HG03108 (cell line): ENCODE measurements at regions not wholly inside any gene's neighbourhood (a gene's known extent, or its start where the extent isn't known, plus 50 kb on each side); places are given as distances from the start of the nearest gene placed in this dataset.

ENCODE experiments used
- ATAC-seq: cut with Tn5 transposase; IDR thresholded peaks from one replicate; pipeline ENCODE4 v1.9.1; 2021; ENCODE audit warnings: moderate library complexity; ENCODE audit not compliant: unreplicated experiment

DNA sequence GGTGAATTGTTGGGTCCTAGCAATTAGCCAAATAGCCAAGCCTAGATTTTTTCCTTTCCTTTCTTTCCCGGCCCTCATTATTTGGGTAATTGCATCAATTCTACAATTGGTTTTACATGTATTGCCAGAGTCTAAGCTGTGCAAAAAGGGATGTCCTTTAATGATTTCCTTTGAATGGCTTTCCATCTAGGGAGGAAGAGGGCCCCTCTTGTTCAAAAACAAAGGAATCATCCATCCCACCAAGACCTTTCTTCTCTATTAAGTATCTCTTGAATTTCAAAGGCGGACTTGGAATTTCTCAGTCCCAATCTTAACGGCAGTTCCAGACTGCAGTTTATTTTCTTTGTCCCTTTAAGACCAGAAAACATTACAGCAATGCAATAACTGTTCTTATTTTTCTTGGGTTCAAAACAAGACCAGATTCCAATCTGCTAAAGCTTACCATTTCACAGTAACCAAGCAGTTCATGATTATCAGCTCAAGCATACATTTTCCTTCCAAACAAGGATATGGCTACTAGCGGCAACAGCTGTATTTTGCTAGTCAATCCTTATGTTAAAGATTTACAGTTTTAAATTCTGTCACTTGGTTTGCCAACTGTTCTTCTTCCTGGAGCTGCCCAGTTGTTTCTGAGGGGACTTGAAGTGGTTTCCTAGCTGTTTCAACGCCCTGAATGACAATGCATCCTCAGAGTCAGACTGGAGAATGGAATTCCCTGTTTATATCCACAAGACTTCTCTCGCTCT, 91.4 kb upstream of the LRIG1 start:
- ATAC-seq: no peak

DNA sequence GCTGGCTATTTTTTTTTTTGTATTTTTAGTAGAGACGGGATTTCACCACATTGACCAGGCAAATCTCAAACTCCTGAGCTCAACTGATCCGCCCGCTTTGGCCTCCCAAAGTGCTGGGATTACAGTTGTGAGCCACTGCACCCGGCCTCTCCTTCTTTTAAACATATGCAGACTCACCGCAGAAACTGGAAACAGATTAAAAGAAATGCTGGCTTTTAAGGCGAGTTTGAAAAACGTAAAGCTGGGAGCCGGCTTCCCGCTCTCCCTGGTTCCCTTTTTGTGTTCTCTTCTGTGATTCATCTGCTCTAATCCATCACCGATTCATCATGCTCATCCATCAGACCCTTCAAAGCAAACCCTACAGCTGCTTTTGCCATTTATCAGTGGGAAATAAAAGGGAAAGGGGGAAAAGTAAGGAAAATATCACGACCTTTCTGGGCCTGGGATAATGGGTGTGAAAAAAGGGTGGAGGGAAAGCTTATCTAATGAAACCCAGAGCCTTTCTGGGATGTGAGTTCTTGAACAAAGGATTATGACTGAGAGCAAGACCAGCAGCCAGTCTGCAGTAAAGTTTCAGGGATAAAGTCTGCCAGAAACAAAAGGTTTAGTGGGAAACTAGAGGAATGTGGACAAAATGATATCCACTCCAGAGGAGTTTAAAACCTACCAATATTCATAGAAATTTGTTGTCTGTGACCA, 92.3 kb upstream of the LRIG1 start:
- no peak for ATAC-seq

DNA sequence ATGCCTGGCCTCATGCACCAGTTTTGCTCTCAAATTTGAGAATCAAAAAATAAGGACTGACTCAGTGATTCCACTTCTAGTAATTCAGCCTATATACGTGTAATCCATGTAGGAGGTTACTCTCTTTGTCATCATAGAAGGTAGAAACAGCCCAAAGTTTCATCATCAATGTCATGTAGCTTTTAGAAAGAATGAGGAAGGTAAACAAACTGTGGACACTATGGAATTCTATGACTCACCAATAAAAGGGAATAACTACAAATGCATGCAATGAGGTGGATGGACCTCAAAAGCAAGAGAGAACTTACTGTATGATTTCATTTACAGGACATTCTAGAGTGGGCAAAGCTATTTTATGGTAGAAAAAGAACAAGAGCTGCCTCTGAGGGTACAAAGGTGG, 93.2 kb upstream of the LRIG1 start:
- ATAC-seq: no peak

GRCh38 chr3:66597308-66597863, 96.6 kb upstream of the LRIG1 start:
- ATAC-seq: no peak

DNA sequence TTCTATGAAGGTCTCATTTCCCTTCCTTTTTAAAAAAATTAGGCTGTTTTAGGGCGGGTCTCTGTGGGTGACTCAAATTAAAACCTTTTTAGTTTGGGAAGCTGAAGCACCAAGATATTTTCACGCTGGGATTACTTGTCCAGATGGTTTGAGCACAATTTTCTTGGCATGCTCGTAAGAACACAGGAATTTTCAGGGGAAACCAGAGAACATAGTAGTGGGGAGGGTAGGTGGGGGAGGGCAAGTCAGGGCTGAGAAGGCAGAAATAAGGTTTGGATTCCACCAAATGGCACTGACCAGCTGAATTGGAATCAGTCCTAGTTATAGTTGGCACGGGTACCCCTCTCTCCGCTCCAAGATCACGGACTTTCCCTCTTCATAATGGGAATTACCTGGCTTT, 97.3 kb upstream of the LRIG1 start:
- ATAC-seq: no peak

- no peak for ATAC-seq
Measured at GRCh38 chr3:66602237-66602636, 101.4 kb upstream of the LRIG1 start.

- no peak for ATAC-seq
Measured at GRCh38 chr3:66602691-66603090, 101.9 kb upstream of the LRIG1 start.

DNA sequence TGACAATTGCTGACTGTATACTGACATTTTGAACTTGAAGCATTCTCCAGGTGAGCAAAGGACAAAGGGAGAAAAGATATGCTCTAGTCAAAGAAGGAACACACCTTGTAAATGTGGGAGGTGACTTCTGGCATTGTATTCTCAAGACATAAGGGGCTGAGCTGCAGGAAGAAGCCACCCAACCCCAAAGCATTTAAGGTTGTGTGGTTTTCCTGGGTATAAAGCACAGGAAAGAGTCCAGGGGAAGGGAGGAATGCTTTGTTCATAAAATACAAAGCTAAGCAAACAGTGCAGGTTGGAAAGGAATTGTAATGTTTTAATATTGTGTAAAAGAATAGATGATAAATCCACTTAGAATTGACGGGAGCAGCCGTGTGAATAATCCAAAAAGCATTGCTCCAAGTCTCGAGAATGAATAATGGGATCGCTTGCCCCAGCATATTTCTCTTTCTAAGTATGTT, 102.4 kb upstream of the LRIG1 start:
- ATAC-seq: no peak

- ATAC-seq: no peak
Measured at GRCh38 chr3:66604481-66604880, 103.7 kb upstream of the LRIG1 start.

DNA sequence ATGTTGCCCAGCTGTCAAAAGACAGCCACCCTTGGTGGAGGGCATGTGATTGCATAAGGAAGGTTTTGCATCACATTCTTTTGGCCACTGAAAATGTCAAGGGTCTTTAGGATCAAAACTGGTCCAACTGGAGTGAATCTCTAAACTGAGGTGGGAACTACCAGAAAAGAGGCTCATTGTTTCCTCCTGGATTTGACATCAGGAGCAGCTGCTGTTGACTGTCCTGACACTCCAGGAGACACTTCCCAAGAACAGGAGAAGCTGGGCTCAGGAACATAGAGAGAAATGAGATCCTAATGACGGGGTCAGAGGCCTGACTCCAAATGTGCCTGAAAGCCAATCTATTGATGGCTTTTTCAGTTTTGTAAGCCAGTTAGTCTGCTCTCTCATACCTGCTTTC, 105.3 kb upstream of the LRIG1 start:
- no peak for ATAC-seq

GRCh38 chr3:66606868-66607267, 106.0 kb upstream of the LRIG1 start:
- ATAC-seq: no peak

- no peak for ATAC-seq
Measured at GRCh38 chr3:66609660-66610561, 109.1 kb upstream of the LRIG1 start.

DNA sequence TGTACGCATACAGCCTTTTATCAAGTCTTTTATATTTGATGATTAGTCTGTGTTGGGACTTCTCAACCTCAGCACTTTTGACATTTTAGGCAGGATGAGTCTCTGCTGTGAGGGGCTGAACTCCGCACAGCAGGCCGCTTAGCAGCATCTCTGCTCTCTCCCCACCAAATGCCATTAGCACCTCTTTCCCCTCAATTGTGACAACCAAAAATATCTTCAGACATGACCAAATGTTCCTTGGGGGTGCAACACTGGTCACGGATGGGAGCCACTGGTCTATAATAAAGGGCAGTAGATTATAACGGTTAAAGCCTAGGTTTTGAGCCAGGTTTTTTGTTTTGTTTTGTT, 109.7 kb upstream of the LRIG1 start:
- no peak for ATAC-seq

GRCh38 chr3:66615643-66616301, 115.0 kb upstream of the LRIG1 start:
- ATAC-seq: no peak

DNA sequence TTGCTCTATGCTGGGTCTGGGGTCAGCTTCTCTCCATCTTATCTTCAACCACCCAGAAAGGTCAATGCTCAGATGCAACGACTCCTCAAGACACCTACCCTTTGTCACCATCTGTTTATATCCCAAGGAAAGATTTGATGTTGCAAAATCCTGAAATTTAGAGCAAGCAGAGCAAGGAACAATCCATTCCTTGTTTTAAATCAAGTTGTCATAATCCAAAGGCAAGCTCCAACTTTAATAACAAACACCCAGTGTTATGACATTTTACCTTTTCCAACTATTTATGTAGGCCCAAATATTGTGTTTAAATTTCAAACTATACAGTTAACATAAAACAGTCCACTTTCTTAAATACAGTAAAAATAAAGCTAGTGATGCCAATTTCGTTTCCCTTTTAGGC, 116.5 kb upstream of the LRIG1 start:
- no peak for ATAC-seq

GRCh38 chr3:66618066-66618465, 117.2 kb upstream of the LRIG1 start:
- ATAC-seq: no peak

DNA sequence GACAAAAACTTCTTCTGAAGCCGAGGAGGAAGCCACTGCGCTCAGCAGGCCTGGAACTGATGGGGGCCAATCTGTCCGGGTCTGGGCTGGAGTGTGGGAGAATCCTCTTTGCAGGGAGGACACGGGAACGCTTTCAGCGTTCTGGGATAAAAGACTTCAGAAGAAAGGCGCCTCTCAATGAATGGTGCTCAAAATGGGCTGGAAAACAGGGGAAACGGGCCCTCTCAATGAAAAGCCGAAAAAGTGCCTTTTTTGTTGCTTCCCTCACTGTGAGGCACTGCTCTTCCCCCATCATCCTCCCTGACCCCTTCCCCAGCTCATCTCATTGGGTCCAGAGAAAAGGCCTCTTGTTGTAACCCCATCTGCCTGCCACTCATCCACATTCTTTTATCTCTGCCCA, 119.5 kb upstream of the LRIG1 start:
- no peak for ATAC-seq

DNA sequence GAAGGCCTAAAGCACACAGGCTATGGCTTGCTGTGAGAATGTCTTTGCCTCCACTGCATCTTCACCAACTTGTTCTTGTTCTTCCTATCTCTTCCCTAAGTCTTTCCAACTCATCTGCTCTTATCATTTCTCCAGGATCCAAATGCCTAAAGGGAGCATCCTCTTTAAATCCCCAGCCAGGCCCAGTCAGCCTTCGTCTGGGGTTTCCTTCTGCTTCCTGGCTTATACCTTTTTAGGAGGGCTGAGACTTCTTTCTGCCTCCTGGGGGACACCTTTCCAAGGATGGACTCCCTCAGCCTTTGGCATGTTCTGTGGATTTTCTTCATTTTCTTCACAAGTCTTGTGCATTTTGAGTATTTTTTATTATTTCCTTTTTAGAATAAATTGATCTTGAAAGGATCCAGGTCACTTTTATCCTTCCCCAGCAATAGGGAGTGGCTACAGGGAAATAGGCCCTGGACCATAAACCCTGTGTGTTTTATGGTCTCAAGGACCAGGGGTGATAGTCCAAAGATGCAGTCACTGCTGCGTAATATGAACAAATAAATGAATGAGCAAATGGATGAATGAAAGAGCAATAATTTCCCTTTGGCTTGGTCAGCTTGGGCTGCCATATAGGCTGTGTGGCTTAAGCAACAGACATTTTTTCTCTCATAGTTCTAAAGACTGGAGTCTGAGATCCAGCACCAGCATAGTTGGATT, 122.1 kb upstream of the LRIG1 start:
- no peak for ATAC-seq

- no peak for ATAC-seq
Measured at GRCh38 chr3:66625505-66626216, 124.8 kb upstream of the LRIG1 start.
